ENCODE measurements at regions not wholly inside any gene's neighbourhood (a gene's known extent, or its start where the extent isn't known, plus 50 kb on each side); places are given as distances from the start of the nearest gene placed in this dataset.

DNA sequence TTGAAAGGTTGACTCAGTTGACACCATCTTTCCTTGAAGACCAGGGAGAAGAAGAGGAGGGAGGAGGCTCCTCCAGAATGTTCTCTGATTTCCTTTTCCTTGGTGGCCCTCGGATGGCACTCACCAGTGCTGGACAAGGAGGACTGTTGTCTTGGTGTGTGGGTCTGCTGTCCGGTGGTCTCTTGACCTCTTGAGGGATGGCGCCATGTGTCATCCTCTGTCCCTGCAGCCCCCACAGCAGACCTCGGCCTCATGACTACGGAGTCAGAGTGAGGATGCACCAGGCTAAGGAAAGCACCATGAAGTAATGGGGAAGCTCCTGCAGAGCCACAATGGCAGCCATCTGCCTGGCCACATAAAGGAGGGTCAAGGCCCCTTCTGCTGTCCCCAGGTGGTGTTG is 475.0 kb downstream of the GLRX3 start:
- no peak for DNase-seq (ENCODE audit: low read depth in 1 of 2, low spot score in 1 of 2)
- Histone ChIP-seq H3K4me3 (replicated peaks; ENCODE audit: insufficient read depth, low read length) (no peak overlapping the region), H3K27ac (replicated peaks) (no peak overlapping the region), H3K27me3 (ENCODE audit: insufficient read depth, poor library complexity, severe bottlenecking) (no peaks in the 10 kb centered on the region)
- TF ChIP-seq, protein P1, sequence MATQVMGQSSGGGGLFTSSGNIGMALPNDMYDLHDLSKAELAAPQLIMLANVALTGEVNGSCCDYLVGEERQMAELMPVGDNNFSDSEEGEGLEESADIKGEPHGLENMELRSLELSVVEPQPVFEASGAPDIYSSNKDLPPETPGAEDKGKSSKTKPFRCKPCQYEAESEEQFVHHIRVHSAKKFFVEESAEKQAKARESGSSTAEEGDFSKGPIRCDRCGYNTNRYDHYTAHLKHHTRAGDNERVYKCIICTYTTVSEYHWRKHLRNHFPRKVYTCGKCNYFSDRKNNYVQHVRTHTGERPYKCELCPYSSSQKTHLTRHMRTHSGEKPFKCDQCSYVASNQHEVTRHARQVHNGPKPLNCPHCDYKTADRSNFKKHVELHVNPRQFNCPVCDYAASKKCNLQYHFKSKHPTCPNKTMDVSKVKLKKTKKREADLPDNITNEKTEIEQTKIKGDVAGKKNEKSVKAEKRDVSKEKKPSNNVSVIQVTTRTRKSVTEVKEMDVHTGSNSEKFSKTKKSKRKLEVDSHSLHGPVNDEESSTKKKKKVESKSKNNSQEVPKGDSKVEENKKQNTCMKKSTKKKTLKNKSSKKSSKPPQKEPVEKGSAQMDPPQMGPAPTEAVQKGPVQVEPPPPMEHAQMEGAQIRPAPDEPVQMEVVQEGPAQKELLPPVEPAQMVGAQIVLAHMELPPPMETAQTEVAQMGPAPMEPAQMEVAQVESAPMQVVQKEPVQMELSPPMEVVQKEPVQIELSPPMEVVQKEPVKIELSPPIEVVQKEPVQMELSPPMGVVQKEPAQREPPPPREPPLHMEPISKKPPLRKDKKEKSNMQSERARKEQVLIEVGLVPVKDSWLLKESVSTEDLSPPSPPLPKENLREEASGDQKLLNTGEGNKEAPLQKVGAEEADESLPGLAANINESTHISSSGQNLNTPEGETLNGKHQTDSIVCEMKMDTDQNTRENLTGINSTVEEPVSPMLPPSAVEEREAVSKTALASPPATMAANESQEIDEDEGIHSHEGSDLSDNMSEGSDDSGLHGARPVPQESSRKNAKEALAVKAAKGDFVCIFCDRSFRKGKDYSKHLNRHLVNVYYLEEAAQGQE (IDR thresholded peaks at IDR 0.05; ENCODE audit: insufficient replicate concordance, low read depth) = no peak
- TF ChIP-seq GABPA (IDR thresholded peaks at IDR 0.05; ENCODE audit: low read depth) (no peak), POLR2AphosphoS5 (IDR thresholded peaks at IDR 0.05; ENCODE audit: low read depth) (no peak), SPI1 (IDR thresholded peaks at IDR 0.05; ENCODE audit: borderline replicate concordance, low read depth) (no peak)
- TF ChIP-seq, protein P2, sequence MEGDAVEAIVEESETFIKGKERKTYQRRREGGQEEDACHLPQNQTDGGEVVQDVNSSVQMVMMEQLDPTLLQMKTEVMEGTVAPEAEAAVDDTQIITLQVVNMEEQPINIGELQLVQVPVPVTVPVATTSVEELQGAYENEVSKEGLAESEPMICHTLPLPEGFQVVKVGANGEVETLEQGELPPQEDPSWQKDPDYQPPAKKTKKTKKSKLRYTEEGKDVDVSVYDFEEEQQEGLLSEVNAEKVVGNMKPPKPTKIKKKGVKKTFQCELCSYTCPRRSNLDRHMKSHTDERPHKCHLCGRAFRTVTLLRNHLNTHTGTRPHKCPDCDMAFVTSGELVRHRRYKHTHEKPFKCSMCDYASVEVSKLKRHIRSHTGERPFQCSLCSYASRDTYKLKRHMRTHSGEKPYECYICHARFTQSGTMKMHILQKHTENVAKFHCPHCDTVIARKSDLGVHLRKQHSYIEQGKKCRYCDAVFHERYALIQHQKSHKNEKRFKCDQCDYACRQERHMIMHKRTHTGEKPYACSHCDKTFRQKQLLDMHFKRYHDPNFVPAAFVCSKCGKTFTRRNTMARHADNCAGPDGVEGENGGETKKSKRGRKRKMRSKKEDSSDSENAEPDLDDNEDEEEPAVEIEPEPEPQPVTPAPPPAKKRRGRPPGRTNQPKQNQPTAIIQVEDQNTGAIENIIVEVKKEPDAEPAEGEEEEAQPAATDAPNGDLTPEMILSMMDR (IDR thresholded peaks at IDR 0.05; ENCODE audit: insufficient read depth, low read length) = no peak

DNA sequence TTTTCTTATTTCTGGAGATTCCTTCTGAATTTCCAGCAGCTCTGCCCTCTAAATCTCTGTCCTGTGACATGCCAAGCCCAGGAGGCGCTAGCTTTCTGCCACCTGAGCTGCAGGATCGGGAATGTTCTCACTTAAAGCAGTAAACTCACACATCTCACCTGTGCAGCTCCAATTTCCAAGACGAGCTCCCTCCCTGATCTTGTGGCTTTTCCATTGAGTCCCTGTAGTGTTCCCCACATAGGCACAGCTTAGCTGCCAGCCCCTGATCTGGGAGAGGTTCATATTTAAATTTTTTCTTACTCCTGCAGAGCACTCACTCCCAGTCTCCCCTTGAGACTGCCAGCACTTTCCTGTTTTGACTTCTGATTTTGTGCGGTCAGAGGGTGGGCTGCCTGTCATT is 479.3 kb downstream of the GLRX3 start:
- no peaks in the 10 kb centered on the region for H3K27me3 ChIP-seq (ENCODE audit: insufficient read depth, poor library complexity, severe bottlenecking)
- DNase-seq (ENCODE audit: low read depth in 1 of 2, low spot score in 1 of 2) = no peak
- no peak overlapping the region for H3K4me3 ChIP-seq (replicated peaks; ENCODE audit: insufficient read depth, low read length)
- no peak overlapping the region for H3K27ac ChIP-seq (replicated peaks)
- TF ChIP-seq SPI1 (IDR thresholded peaks at IDR 0.05; ENCODE audit: borderline replicate concordance, low read depth) = no peak
- TF ChIP-seq, protein P1 (IDR thresholded peaks at IDR 0.05; ENCODE audit: insufficient replicate concordance, low read depth) = no peak
- TF ChIP-seq GABPA (IDR thresholded peaks at IDR 0.05; ENCODE audit: low read depth) = no peak
- TF ChIP-seq POLR2AphosphoS5 (IDR thresholded peaks at IDR 0.05; ENCODE audit: low read depth) = no peak
- TF ChIP-seq, protein P2 (IDR thresholded peaks at IDR 0.05; ENCODE audit: insufficient read depth, low read length) = no peak

- H3K4me3 ChIP-seq (replicated peaks; ENCODE audit: insufficient read depth, low read length) = no peak overlapping the region
- TF ChIP-seq, protein P2 (IDR thresholded peaks at IDR 0.05; ENCODE audit: insufficient read depth, low read length) = no peak
- TF ChIP-seq SPI1 (IDR thresholded peaks at IDR 0.05; ENCODE audit: borderline replicate concordance, low read depth) = no peak
- TF ChIP-seq, protein P1 (IDR thresholded peaks at IDR 0.05; ENCODE audit: insufficient replicate concordance, low read depth) = no peak
- no peak for TF ChIP-seq GABPA (IDR thresholded peaks at IDR 0.05; ENCODE audit: low read depth)
- no peak for TF ChIP-seq POLR2AphosphoS5 (IDR thresholded peaks at IDR 0.05; ENCODE audit: low read depth)
- H3K27ac ChIP-seq (replicated peaks) = no peak overlapping the region
- DNase-seq (ENCODE audit: low read depth in 1 of 2, low spot score in 1 of 2) = no peak
- H3K27me3 ChIP-seq (ENCODE audit: insufficient read depth, poor library complexity, severe bottlenecking) = no peaks in the 10 kb centered on the region
Observed at GRCh38 chr10:130617985-130618384, 481.8 kb downstream of the GLRX3 start.
